Left lobe of liver (tissue), 2 donors: ENCODE measurements at regions not wholly inside any gene's neighbourhood (a gene's known extent, or its start where the extent isn't known, plus 50 kb on each side); places are given as distances from the start of the nearest gene placed in this dataset.
"Not testable (repeated sequence)": the region's sequence is repeated elsewhere in the genome, so short reads cannot be mapped to it uniquely, and the experiment has no call there.

Source experiments
- ATAC-seq: fragments of 200-7000 bp; cut with Tn5 transposase; one replicate; pipeline ENCODE4 v1.9.1; 2020; ENCODE audit warnings: mild to moderate bottlenecking, moderate library complexity
- DNase-seq: peaks from one replicate; pipeline ENCODE4 v3.0.0-alpha.2; 2020; ENCODE audit warnings: low spot score
- donor health status: DM: no; HTN: no; CAD: no; lungs with moderate emphysema.
- donor health status: DM: no; HTN: yes; CAD: no.

DNA sequence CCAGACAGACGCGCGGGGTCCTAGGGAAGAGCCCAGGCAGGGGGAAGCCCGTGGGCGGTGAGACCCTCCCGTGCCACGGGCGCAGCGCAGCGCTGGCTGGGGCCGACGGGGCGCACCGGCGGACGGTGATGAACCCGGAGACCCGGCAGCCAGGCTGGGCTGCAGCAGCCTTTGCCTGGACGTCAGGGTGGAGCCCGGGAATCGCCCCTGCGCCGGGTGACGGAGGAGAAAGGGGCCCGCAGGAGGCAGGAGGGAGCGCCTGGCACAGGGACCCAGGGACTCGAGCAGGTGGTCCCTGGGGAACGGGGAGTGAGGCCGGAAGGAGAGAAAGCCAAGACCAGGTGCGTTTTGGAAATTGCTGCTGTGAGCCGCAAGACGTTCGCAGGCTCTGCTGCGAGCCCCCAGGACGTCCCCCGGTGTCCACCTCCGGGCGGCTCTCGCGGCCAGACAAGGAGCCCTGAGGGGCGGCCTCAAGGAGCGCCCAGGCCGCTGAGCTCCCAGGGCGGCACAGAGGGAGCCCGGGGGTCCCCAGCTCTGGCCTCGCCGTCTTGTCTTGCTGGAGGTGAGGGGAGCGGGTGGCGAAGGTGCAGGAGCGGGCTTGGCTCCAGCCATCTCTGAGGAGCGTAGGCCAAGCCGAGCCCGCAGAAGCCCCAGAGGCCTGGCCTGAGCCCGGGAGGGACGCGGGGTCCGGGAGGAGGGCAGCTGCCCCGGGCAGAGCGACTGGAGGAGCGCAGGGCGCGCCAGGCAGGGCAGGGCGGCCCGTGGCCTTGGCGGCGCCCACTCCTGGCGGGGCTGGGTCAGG, 191.2 kb upstream of the PDE10A start:
- no peak for DNase-seq
- ATAC-seq = no peak

DNA sequence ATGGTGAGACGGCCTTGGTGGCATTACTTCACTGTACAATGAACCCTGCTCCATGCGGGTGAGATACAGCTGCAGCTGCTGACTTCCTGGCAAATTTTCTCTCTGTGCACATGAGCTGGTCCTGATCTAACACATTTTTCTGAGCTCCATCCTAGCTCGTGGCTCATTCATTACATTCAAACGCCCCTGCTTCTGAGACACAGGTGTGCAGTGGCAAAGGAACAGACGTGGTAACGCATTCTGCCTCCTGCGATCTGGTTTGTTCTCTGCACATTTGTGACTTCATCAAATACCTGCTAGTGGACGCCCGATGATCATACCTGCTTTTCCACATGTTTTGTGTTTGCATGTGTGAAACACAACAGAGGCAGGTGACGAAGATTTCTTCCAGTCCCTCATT, 189.6 kb upstream of the PDE10A start:
- DNase-seq (no peak), ATAC-seq (no peak)

DNA sequence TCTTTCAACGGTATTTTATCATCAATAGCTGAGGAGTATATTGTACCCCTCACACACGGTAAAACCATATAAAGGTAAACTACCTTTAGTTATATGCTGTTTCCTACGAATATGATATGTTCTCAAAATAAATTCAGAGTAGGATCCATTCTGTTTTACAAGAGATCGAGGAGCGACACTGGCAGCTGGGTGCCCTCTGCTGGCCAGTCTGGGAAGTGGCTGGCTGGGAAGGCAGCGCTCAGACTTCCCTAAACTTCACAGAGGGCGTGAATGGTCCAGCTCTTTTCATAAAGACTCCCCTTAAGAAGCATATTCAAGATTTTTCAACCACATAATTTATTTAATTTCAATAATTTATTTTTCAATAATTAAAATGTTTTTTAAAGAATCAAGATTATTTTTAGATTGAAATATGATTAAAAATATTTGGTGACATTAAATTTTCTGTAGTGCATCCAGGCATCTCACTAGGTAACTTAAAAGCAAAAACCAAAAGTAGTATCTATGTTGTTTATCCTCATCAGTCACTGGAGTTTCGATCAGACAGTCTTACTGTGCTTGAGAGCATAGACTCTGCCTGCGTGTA, 187.5 kb upstream of the PDE10A start:
- peak; percentile 96 for ATAC-seq
- DNase-seq = peak; percentile 72

DNA sequence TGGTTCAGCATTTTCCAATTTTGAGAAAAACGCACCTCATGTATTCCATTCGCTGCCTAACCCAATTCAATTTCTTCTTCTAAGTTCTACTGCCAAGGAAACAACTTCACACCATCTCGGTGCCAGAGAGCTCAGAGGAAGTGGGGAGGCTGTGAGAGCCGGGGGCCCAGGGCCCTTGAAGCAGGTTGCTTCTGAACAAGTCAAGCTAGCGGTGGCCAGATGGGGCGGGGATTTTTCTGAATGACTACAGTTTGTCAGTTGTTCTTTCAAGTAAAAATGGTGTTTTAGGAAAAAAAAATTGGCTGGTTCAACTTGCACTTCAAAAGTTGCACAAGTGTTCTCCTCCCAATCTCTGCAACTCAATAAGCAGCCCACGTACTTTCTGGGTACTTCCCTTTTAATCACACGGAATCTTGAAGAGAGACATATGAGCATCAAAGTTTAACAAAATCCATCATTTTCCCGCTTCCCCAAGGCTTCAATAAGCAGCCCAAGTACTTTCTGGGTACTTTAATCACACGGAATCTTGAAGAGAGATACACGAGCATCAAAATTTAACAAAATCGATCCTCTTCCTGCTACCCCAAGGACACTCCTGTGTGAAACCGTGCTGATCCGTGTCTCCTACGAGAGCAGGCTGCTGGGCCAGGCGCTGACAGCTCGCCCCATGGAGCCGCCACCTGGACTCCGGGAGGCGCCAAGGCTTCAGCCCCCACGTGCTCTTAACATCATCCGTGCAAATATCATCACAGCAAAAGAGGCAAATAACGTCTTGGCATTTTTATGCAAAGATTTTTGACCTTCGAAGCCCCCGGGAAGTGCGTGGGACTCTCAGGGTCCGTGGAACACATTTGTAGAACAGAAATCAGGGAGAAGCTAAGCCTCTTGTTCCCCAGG, 186.7 kb upstream of the PDE10A start:
- peak; percentile 29 for ATAC-seq
- no peak for DNase-seq

DNA sequence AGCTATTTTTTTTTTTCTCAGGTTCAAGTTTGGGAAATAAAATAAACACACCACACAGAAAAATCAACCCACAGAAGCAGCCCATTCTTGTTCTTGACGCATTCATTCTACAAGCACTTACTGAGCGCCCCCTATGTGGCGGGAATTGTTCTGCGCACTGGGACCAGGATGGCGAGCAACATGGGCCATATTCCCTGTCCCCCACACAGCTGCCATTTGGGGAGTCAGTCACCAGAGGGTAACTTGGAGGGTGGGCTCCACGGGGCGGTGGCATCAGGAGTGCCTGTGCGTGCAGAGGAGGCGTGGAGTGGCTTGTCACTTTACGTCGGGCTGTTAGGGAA, 185.0 kb upstream of the PDE10A start:
- DNase-seq (no peak), ATAC-seq (no peak)

DNA sequence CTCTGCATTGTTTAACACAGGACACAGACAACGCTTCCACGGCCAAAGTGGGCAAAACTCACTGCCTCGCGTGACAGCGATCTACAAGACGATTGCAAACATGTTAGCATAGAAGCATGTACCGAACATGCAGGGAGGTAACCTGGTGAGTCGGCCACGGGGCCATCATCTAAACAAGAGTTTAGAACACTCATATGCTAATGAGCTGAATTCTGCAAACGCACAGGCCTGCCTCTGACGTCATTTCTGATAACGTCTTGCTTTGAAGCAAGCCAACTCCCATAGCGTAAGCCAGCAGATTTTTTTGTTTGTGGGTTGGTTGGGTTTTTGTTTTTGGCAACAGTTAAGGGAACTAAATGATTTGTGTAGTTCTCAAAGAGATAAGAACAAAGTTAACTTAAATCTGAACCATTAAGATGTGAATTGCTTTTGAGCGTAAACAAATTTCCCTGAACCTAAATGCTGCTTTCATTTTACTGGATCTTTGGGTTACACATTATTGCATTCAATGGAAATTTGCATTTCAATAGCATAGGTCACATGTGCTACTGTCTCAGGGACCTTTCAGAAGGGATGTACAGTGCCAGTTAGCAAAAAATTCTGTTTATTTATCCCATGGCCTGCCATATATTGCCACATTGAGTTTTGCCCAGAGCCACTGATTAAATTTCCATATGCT, 184.5 kb upstream of the PDE10A start:
- no peak for ATAC-seq
- no peak for DNase-seq

DNA sequence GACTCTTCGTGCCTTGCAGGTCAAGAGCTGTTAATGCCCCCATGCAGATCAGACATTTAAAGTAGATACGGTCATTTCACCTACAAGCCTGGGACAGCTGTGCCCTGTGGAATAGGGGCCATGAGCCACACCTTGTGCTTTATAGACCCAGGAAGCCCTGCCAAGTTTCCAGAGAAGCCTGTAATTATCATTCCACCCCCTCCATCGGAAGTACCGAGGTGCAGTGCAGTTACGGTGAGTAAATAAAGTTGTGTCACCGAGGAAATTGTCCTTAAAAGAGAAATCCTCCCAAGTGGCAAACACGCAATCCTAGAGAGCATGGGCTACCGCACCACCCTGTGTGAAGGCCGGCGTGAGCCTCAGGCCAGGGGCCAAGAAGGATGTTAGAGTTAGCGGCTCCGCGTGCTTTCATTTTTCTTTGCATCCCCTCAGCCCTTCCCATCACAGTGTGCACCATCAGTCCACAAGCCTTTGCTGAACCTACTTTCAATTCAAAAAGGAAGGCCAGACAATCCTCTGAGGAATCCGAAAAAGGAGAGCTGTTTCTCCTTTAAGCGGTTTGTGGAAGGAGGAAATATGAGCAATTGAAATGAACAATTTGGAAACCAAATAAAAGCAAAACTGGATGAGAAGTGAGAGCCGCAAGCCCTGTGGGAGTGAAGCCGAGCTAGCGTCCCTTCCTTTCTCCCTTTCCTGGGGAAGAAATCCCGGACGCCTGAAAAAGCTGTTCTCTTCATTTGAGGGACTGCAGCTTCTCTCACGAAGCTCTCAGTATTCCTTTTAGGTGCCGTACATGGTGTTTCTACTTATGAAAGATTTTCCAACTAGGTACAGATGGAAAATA, 183.3 kb upstream of the PDE10A start:
- DNase-seq = no peak

DNA sequence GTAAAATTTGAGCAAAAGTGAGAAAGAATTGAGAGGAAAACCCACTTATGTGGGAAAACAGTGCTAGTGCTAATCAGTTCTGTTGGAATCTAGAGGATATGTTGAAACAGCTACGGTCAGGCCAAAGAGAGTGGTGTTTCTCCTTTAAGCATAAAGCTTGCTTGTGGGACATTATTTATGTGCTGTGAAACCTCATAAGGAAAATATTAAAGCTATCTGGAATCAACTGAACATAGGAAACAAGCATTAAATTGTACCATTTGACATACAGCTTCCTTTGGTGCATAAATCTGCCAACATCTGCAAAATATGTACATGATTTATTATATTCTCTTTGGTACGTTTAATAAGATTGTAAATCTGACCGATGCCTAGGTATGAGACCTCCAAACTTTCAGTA, 182.5 kb upstream of the PDE10A start:
- ATAC-seq = no peak
- no peak for DNase-seq

More for the DNA sequence above, 183.3 kb upstream of the PDE10A start:
- peak; percentile 47 for ATAC-seq

DNA sequence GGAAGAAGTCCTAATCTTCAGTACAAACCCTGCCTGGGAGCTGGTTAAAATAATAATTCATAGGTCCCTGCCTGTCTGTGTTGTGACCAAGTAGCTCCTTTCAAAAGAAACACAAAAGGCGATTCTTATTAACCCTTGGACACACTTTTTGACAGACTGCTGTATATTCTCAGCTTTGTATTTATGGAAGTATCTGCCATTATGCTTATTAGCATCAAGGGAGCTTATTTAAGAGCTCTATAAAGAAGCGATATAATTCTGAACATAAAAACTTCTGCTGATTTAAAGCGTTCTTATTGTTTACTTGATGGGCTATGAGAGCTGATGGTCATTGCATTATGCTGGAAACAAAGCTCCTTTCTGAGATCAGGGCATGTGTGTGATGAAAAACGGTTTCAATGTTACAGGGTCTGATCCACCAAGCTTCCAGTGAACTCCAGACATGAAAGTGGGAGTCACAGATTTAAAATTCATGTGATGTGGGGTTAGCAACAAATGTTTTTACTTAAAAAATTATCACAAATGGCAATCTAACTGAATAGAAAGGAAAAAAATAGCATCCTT, 181.8 kb upstream of the PDE10A start:
- ATAC-seq (no peak), DNase-seq (no peak)

DNA sequence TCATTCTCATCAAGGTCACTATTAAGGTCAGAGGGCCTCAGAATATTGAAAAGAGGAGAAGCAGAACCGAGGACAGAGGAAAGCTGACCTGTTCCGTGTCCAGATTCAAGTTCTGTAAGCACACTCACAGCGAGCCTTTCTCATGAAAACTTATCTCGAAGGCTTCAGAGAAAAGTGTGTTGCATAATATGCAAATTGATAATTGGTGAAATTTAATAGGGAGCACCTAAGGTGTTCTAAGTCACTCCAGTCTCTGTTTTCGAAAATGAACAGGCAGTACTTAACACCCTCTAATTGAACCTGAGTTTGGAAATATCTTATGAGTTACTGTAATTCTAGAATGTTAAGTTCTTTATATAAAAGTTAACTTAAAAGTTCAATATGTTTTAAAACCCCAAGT, 181.2 kb upstream of the PDE10A start:
- ATAC-seq (no peak), DNase-seq (no peak)

DNA sequence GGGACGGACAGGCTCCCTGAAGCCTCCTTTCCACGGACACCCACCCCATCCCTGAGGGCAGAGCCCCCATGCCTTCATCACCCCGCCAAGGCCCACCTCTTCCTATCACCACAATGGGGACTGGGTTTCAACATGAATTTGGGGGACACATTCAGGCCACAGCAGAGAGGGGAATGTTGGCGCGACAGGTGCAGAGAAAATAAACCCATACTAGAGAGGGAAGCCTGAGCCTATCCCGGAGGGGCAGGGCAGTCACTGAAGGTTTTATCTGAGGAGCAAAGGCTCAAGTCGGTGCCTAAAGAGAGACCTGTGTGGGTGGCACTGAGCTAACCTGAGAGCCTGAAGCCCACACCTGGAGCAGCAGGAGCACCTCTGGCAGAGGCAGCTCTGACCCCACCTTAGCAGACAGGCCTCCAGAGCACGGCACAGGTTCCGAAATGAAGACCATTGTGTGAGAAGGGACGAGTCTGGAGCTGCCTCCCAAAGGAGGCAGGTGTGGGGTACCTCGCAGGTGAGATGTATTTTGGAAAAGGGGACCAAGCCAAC, 180.6 kb upstream of the PDE10A start:
- DNase-seq (no peak), ATAC-seq (no peak)

DNA sequence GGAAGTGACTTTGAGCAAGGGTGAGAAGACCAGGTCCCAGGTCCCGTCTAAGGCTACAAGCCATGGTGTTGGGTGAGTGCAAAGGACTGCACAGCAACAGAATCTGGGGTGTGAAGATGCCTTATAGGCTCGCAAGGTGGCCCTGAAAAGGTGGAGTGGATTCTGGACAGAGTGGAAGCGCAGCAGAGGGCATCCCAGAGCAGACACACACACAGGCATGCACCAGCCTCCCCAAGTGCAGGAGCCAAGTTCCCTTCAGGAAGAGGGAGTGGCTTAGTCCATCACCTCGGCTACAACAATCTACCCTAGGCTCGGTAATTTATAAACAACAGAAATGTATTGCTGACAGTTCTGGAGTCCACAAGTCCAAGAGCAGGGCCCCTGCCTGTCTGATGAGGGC, 180.1 kb upstream of the PDE10A start:
- ATAC-seq = no peak
- DNase-seq = no peak

DNA sequence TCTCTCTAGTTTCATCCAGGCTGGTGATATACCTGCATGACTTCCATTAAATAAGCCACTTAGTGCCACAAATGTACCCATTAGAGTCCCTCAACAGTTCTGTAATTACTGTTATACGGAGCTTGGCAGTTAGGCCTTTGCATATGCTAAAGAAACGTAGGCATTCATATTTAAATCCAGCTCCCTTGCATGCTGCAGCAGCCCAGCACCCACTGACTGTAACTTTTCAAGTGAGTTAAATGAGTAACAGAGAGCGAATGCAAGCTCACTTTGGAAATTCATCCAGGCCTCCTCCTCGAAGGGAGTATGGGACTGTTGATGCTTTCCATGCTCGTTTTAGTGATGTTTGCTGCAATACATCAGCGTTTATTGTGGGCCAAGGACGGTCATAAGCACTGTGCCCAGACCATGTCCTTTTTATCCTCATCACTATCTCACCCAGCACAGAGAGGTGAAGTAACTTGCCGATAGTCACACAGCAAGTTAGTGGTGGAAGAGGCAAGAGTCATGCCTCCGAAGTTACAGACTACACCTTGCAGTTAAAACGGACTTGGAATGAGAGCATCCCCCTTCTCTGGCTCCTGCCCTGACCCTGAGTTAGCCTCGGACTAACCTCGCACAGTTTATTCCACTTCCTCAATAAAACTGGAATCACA, 179.4 kb upstream of the PDE10A start:
- ATAC-seq = no peak
- no peak for DNase-seq

DNA sequence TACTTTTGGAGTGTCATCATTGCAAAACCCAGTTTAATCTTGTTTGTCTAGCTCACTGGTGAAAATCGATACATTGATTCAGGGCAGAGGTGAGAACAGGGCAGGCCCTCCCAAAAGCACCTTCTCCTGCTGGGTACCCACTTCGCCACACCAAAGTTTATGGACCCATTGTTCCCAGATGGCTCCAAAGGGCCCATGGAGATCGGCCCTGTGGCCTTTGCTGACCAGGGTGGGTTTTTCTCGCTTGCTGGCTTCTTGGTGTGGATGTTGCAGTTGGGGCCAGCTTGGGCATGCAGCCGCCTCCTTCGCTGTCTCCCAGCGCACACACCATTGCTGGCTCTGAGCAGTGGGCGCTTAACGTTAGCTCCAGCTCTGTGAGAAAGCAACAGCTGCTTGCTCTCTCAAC, 178.1 kb upstream of the PDE10A start:
- DNase-seq (peak; percentile 64), ATAC-seq (peak; percentile 88)

DNA sequence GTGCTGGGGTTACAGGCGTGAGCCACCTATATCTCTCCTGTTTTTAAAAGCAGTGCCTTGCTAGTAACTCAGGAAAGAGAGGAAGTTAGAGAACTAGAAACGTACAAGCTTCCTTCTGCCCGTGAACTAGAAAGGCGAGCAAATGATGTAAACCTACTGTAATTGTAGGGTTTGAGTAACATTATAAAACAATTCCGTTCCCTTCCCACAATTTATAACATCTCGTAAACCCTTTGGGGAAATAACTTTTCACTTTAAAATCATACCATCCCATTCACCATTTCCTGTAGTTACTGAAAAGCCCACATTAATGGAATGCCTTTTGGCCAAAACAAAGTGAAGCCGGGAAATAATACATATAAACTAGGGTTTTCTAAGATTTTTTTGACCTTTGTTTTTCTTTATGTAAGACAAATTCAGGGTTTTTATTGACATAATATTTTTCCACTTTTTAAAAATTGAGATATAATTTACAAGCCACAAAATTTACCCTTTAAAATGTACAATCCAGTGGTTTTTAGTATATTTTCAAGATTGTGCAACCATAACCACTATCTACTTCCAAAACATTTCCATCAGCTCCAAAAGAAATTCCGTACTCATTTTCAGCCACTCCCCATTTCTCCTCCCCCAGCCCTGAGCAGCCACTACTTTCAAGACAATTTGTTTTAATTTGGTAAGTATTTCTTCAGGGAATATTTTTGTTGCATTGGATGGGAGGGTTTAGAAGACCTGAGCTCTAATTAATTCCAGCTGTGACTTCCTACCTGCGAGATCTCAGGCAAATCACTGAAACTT, 175.1 kb upstream of the PDE10A start:
- ATAC-seq (no peak), DNase-seq (no peak)

DNA sequence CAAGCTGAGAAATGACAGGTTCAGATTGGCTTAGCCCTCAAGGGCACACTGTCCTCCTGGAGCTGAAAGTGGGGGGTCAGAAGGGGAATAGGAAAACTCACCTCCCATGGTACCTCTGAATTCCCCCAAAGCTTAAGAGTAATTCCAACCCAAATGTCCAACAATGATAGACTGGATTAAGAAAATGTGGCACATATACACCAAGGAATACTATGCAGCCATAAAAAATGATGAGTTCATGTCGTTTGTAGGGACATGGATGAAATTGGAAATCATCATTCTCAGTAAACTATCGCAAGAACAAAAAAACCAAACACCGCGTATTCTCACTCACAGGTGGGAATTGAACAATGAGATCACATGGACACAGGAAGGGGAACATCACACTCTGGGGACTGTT, 173.6 kb upstream of the PDE10A start:
- ATAC-seq, DNase-seq: not testable (repeated sequence)

DNA sequence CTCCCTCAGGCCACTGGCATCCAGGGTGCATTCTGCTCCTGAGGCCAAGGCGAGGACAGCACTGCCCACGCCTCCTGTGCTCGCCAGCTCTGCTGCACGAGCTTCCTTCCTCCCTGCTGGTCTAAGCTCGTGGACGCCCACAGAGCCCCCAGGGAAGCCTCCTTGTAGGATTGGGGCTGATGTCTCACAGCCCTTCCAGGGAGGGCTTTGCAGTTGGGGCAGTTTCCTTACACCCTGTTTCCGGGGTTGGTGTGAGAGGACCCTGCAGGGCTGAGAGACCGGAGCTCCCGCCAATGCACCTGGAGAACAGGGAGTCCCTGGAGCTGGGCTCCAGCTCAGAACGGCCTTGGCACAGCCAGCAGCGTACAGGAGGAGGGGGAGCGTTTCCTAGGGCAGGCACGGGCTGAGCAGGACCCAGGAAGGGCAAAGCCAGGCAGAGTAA, 172.4 kb upstream of the PDE10A start:
- DNase-seq (peak; percentile 74), ATAC-seq (peak; percentile 67)

DNA sequence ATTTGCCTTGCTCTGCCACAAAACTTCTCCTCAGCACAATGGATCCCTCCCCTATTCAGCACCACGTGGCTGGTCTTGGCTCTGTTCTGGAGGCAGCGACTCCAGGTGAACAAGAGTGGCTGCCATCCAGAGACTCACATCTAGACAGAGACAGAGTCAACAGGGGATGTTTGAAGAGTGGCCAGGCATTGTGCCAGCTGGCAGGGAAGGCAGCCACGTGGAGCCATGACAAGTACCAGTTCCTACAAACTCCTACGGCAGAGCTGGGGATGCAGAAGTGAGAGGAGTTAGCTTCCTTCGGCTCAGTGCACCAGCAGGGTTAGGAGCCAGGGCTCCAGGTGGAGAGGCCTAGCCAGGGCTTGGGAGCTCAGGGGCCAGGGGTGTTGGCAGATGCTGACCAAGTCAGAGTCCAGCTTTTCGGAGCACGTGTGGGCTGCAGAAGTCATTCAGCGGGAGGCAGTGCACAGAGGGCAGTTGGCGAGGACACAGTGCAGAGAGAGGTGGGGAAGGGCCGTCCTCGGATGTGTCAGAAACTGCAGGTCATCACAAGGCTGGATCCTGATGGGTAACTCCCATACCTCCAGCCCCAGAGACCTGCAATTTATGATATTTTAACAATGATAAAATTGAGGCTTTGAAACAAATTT, 171.7 kb upstream of the PDE10A start:
- peak; percentile 88 for ATAC-seq

More for the DNA sequence above, 171.7 kb upstream of the PDE10A start:
- DNase-seq = peak; percentile 98
